Lower leg skin (tissue), 3 donors: ENCODE measurements at regions not wholly inside any gene's neighbourhood (a gene's known extent, or its start where the extent isn't known, plus 50 kb on each side); places are given as distances from the start of the nearest gene placed in this dataset.

Experiments
- POLR2A ChIP-seq, 2 donors: fragments of 450-650 bp; IDR thresholded peaks; one replicate each; pipeline ENCODE4 v1.6.1; 2016 to 2017; ENCODE audit warnings: antibody characterized with exemption in 2 of 2, mild to moderate bottlenecking in 1 of 2, moderate library complexity in 1 of 2
- TF ChIP-seq, protein P1 (sequence below), 3 donors: fragments of 450-650 bp; IDR thresholded peaks; one replicate each; pipeline ENCODE4 v1.5.1; 2016; ENCODE audit warnings: antibody characterized with exemption in 3 of 3, mild to moderate bottlenecking in 3 of 3, moderate library complexity in 2 of 3

DNA sequence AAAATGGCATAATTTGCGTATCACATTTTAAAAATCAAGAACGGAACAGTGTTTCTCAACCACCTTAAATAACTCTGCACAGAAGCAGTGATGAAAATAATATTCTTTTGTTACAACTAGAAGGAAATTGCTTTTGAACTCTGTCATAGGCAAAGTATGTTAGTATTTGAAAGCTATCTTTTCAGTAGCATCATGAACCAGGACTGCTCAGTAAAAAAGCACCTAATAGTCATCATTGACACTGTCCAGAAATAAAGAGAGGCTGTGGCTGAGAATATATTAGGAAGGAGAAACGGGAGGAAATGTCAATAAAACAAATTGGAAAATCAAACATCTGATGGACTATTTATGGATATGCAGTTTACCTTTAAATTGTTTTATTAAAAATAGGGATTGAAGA is 237.2 kb upstream of the AKR1E2 start:
- TF ChIP-seq, protein P1, sequence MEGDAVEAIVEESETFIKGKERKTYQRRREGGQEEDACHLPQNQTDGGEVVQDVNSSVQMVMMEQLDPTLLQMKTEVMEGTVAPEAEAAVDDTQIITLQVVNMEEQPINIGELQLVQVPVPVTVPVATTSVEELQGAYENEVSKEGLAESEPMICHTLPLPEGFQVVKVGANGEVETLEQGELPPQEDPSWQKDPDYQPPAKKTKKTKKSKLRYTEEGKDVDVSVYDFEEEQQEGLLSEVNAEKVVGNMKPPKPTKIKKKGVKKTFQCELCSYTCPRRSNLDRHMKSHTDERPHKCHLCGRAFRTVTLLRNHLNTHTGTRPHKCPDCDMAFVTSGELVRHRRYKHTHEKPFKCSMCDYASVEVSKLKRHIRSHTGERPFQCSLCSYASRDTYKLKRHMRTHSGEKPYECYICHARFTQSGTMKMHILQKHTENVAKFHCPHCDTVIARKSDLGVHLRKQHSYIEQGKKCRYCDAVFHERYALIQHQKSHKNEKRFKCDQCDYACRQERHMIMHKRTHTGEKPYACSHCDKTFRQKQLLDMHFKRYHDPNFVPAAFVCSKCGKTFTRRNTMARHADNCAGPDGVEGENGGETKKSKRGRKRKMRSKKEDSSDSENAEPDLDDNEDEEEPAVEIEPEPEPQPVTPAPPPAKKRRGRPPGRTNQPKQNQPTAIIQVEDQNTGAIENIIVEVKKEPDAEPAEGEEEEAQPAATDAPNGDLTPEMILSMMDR (IDR thresholded peaks at IDR 0.05), result no peak
- no peak for TF ChIP-seq POLR2A (IDR thresholded peaks at IDR 0.05)
